A549 (cell line): ENCODE measurements at regions not wholly inside any gene's neighbourhood (a gene's known extent, or its start where the extent isn't known, plus 50 kb on each side); places are given as distances from the start of the nearest gene placed in this dataset.

ENCODE experiments used
- BHLHE40 ChIP-seq: IDR thresholded peaks from 2 replicates; pipeline ENCODE4 v1.6.1; 2012; ENCODE audit warnings: low read depth, low read length, inconsistent platforms
- CHD2 ChIP-seq: fragments of 150-350 bp; IDR thresholded peaks from 2 replicates; pipeline ENCODE4 v1.6.1; 2014; ENCODE audit warnings: low read length; ENCODE audit not compliant: partially characterized antibody
- CHD4 ChIP-seq: fragments of 200-600 bp; sonication (generic); IDR thresholded peaks from 2 replicates; pipeline ENCODE4 v1.6.1; 2016; ENCODE audit warnings: antibody characterized with exemption, mild to moderate bottlenecking, borderline replicate concordance
- FOSL2 ChIP-seq, 2 experiments: fragments of 450-650 bp in 1 of 2; fragments of >200 bp in 1 of 2; sonication (Bioruptor Twin) in 1 of 2; formaldehyde crosslinking; IDR thresholded peaks; 2 replicates each; pipeline versions ENCODE4 v1.5.0 to v1.6.1; 2016 to 2020; ENCODE audit warnings: mild to moderate bottlenecking in 1 of 2, moderate library complexity in 1 of 2
- HOXB13 ChIP-seq: fragments of 250-450 bp; sonication (Bioruptor Pico); IDR thresholded peaks from 2 replicates; pipeline ENCODE4 v1.5.0; 2020; ENCODE audit warnings: low read depth, mild to moderate bottlenecking, moderate library complexity
- MAX ChIP-seq: IDR thresholded peaks from 2 replicates; pipeline ENCODE4 v1.6.1; 2012
- PHF8 ChIP-seq: fragments of 200-600 bp; sonication (generic); IDR thresholded peaks from 2 replicates; pipeline ENCODE4 v1.6.1; 2016; ENCODE audit warnings: low read depth, mild to moderate bottlenecking, antibody characterized with exemption, moderate library complexity, borderline replicate concordance
- RCOR1 ChIP-seq: fragments of 150-350 bp; IDR thresholded peaks from 2 replicates; pipeline ENCODE4 v1.6.1; 2014; ENCODE audit warnings: antibody characterized with exemption, low read length, low read depth
- SMC3 ChIP-seq: fragments of >200 bp; sonication (Bioruptor Twin); formaldehyde crosslinking; IDR thresholded peaks from 3 replicates; pipeline ENCODE4 v1.6.1; 2018; ENCODE audit warnings: inconsistent platforms
- TF ChIP-seq, protein P1 (sequence below): fragments of >200 bp; sonication (Bioruptor Twin); formaldehyde crosslinking; IDR thresholded peaks from 3 replicates; pipeline ENCODE4 v1.5.1; 2016
- TF ChIP-seq, protein P2 (sequence below): fragments of 450-650 bp; IDR thresholded peaks from 2 replicates; pipeline ENCODE4 v1.6.1; 2014; ENCODE audit warnings: antibody characterized with exemption
- TF ChIP-seq, protein P3 (sequence below): IDR thresholded peaks from 2 replicates; pipeline ENCODE4 v1.6.1; 2012; ENCODE audit warnings: low read depth, borderline replicate concordance
- TF ChIP-seq, protein P4 (sequence below): fragments of 200-600 bp; sonication (generic); IDR thresholded peaks from 2 replicates; pipeline ENCODE4 v1.6.1; 2016; ENCODE audit warnings: antibody characterized with exemption, mild to moderate bottlenecking, moderate library complexity

- TF ChIP-seq, protein P1, sequence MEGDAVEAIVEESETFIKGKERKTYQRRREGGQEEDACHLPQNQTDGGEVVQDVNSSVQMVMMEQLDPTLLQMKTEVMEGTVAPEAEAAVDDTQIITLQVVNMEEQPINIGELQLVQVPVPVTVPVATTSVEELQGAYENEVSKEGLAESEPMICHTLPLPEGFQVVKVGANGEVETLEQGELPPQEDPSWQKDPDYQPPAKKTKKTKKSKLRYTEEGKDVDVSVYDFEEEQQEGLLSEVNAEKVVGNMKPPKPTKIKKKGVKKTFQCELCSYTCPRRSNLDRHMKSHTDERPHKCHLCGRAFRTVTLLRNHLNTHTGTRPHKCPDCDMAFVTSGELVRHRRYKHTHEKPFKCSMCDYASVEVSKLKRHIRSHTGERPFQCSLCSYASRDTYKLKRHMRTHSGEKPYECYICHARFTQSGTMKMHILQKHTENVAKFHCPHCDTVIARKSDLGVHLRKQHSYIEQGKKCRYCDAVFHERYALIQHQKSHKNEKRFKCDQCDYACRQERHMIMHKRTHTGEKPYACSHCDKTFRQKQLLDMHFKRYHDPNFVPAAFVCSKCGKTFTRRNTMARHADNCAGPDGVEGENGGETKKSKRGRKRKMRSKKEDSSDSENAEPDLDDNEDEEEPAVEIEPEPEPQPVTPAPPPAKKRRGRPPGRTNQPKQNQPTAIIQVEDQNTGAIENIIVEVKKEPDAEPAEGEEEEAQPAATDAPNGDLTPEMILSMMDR: no peak
- no peak for TF ChIP-seq MAX
- no peak for TF ChIP-seq BHLHE40
- no peak for TF ChIP-seq CHD4
- TF ChIP-seq PHF8: no peak
- TF ChIP-seq HOXB13 (CRISPR knock-in tag): no peak
- TF ChIP-seq, protein P2, sequence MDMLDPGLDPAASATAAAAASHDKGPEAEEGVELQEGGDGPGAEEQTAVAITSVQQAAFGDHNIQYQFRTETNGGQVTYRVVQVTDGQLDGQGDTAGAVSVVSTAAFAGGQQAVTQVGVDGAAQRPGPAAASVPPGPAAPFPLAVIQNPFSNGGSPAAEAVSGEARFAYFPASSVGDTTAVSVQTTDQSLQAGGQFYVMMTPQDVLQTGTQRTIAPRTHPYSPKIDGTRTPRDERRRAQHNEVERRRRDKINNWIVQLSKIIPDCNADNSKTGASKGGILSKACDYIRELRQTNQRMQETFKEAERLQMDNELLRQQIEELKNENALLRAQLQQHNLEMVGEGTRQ: no peak
- TF ChIP-seq SMC3: peak; percentile 42; the same call in 1 of the 3 replicates
- no peak for TF ChIP-seq RCOR1
- no peak for TF ChIP-seq CHD2
- TF ChIP-seq FOSL2 (IDR thresholded peaks at IDR 0.05): peak; percentile 70
- TF ChIP-seq FOSL2 (CRISPR knock-in tag; IDR thresholded peaks at IDR 0.05): peak; percentile 89
- TF ChIP-seq, protein P3, sequence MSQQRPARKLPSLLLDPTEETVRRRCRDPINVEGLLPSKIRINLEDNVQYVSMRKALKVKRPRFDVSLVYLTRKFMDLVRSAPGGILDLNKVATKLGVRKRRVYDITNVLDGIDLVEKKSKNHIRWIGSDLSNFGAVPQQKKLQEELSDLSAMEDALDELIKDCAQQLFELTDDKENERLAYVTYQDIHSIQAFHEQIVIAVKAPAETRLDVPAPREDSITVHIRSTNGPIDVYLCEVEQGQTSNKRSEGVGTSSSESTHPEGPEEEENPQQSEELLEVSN: no peak
- TF ChIP-seq, protein P4, sequence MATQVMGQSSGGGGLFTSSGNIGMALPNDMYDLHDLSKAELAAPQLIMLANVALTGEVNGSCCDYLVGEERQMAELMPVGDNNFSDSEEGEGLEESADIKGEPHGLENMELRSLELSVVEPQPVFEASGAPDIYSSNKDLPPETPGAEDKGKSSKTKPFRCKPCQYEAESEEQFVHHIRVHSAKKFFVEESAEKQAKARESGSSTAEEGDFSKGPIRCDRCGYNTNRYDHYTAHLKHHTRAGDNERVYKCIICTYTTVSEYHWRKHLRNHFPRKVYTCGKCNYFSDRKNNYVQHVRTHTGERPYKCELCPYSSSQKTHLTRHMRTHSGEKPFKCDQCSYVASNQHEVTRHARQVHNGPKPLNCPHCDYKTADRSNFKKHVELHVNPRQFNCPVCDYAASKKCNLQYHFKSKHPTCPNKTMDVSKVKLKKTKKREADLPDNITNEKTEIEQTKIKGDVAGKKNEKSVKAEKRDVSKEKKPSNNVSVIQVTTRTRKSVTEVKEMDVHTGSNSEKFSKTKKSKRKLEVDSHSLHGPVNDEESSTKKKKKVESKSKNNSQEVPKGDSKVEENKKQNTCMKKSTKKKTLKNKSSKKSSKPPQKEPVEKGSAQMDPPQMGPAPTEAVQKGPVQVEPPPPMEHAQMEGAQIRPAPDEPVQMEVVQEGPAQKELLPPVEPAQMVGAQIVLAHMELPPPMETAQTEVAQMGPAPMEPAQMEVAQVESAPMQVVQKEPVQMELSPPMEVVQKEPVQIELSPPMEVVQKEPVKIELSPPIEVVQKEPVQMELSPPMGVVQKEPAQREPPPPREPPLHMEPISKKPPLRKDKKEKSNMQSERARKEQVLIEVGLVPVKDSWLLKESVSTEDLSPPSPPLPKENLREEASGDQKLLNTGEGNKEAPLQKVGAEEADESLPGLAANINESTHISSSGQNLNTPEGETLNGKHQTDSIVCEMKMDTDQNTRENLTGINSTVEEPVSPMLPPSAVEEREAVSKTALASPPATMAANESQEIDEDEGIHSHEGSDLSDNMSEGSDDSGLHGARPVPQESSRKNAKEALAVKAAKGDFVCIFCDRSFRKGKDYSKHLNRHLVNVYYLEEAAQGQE: no peak
Observed at GRCh38 chr2:150586858-150587257, 99.4 kb upstream of the RND3 start.
